Renal cortex interstitium (tissue), 11 donors: ENCODE measurements at regions not wholly inside any gene's neighbourhood (a gene's known extent, or its start where the extent isn't known, plus 50 kb on each side); places are given as distances from the start of the nearest gene placed in this dataset.

Experiments used
- DNase-seq, 11 donors: peaks; one replicate each; pipeline ENCODE4 v3.0.0-alpha.2; 2013; ENCODE audit warnings: low read depth in 9 of 11, low spot score in 4 of 11; ENCODE audit errors: extremely low read depth in 1 of 11

- DNase-seq, result no peak
Observed at GRCh38 chr15:87201986-87202385, 1054.6 kb downstream of the NTRK3 start.

DNA sequence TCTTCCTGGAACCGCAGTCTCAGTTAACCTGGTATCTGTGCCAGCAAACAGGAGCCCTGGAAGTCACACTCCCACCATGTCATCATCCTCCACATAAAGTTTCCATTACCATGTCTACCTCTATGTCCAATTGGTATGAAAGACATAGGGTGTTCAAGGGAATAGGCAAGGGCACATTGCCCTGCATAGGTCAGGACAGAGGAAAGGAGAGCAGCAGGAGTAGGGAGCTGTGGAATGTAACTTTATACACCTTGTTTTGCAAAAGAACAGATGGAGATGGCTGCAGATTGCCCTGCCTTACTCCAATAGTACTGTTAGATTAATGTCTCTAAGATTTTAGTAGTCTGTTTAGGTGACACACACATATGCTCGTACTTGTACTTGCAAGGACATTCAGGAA lies 1056.4 kb downstream of the NTRK3 start:
- no peak for DNase-seq

GRCh38 chr15:87197981-87198380 lies 1058.6 kb downstream of the NTRK3 start:
- no peak for DNase-seq

GRCh38 chr15:87196498-87196897 lies 1060.0 kb downstream of the NTRK3 start:
- no peak for DNase-seq

- DNase-seq, result no peak
Observed at GRCh38 chr15:87193481-87193880, 1063.1 kb downstream of the NTRK3 start.

- no peak for DNase-seq
Observed at GRCh38 chr15:87167706-87168105, 1088.0 kb downstream of the AGBL1 start.

GRCh38 chr15:87167055-87167454 lies 1087.4 kb downstream of the AGBL1 start:
- no peak for DNase-seq

DNA sequence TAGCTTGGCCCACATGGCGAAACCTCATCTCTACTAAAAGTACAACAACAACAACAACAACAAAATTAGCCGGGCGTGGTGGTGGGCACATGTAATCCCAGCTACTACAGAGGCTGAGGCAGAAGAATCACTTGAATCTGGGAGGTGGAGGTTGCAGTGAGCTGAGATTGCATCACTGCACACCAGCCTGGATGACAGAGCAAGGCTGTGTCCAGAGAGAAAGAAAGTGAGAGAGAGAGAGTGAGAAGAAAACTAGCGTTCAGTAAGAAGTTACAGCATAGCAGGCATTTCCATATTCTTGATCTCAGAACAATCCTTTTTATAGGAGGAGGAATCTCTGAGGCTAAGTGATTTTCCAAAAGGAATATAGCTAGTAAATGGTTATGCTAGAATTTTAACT lies 1076.1 kb downstream of the AGBL1 start:
- no peak for DNase-seq

GRCh38 chr15:87154761-87155160 lies 1075.1 kb downstream of the AGBL1 start:
- no peak for DNase-seq

GRCh38 chr15:87151202-87151748 lies 1071.6 kb downstream of the AGBL1 start:
- no peak for DNase-seq

DNA sequence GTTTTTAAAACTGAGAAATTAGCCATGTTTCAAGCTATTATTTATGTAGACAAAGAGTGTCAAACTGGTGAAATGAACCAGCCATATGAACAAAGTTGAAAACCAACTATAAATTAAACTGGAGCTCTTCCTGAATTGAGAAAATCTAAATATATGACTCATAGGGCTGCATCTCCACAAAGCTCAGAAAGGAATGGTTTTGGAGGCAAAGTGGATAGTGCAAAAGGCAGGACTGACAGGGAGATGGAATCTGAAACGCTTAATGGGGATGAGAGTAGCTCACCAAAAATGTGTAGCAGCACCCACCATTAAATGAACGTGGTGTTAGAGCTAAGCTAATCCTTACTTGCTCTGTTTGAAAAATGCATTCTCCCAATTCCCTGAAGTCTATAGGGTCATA lies 1066.0 kb downstream of the AGBL1 start:
- no peak for DNase-seq

GRCh38 chr15:87144775-87145174 lies 1065.1 kb downstream of the AGBL1 start:
- DNase-seq, result no peak

GRCh38 chr15:87142096-87142495 lies 1062.4 kb downstream of the AGBL1 start:
- no peak for DNase-seq

DNA sequence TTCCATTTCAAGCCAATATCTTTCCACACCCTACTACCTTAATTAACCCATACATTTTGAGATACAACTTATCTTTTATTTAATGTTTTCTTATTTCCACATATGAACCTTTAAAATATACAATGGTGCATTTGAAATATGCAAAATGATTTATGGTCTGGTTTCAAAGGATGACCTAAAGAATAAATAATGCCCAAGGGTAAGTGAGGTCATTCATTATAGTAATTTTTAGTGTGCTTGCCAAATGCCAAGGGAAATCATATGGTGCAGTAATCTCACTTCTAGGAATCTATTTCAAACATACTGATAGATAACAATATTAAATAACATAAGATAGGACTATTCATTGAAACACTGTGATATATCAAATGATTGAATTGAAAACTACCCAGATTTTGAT lies 1055.4 kb downstream of the AGBL1 start:
- DNase-seq, result no peak

DNA sequence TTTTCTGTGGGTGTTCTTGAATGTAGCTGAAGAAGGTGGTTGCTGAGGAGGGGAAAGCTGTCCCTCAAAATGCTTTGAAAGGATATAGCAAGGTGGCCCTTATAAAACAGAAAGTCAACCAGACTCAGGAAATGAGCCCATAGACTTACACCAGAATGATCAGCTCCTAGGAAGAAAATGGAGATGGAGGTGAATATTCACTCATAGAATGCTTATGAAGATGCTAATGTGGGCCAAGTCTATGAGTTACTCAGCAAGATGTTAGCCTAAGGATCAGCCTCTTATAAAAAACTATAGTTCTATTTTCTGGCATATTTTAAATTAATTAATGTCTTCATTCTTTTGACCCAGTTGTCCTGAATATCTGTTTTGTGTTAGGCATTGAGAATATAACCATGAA lies 1054.0 kb downstream of the AGBL1 start:
- DNase-seq, result no peak

GRCh38 chr15:87131067-87131466 lies 1051.4 kb downstream of the AGBL1 start:
- no peak for DNase-seq

DNA sequence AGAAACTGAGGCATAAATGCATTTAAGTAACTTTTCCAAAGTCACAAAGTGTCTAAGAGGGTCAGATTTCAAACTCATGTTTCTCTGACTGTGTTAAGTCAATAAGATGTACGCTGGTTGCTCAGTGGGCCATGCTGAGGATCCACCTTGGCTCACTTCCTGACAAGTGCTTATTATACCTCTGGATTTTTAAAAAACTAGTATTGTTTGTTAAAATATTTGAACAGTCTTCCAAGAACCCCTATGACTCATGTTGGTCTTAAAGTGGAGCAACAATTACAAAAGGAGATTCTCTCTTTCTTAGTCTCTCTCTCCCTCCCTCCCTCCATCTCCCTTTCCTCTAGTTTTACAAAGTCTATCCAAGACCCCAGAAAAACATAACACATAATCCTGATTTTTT lies 1050.2 kb downstream of the AGBL1 start:
- DNase-seq, result no peak

GRCh38 chr15:87123676-87124382 lies 1044.2 kb downstream of the AGBL1 start:
- no peak for DNase-seq

DNA sequence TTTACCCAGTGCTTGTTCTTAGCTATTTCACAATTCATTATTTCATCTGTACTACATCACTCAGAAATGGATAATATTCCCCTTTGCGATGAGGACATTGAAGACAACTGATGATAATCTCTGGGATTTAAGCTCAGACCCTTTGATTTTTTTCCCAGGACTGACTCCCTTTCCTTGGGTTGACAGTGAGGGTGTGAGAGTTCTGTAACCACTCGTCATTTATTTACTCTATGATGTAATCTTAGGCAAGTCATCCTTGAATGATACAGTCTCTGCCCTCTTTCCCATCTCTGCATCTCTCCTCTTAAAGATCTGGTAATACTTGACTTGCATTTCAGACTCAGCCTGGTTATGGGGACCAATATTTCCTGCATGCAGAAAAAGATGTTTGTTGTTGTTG lies 1041.7 kb downstream of the AGBL1 start:
- no peak for DNase-seq

GRCh38 chr15:87120555-87120954 lies 1040.9 kb downstream of the AGBL1 start:
- no peak for DNase-seq

- no peak for DNase-seq
Observed at GRCh38 chr15:87118846-87119245, 1039.2 kb downstream of the AGBL1 start.
